BLaER1 (cell line): ENCODE measurements at regions not wholly inside any gene's neighbourhood (a gene's known extent, or its start where the extent isn't known, plus 50 kb on each side); places are given as distances from the start of the nearest gene placed in this dataset.

Source experiments
- H3K27ac ChIP-seq: shearing (Covaris generic); formaldehyde crosslinking; 2 replicates; pipeline ENCODE4 v1.8.1; 2022
- H3K27me3 ChIP-seq: shearing (Covaris generic); formaldehyde crosslinking; 2 replicates; pipeline ENCODE4 v1.8.1; 2022
- H3K36me3 ChIP-seq: shearing (Covaris generic); formaldehyde crosslinking; 2 replicates; pipeline ENCODE4 v1.8.1; 2022
- H3K4me1 ChIP-seq: shearing (Covaris generic); formaldehyde crosslinking; 2 replicates; pipeline ENCODE4 v1.8.1; 2022
- H3K4me2 ChIP-seq: shearing (Covaris generic); formaldehyde crosslinking; 2 replicates; pipeline ENCODE4 v1.8.1; 2022
- H3K4me3 ChIP-seq: shearing (Covaris generic); formaldehyde crosslinking; 2 replicates; pipeline ENCODE4 v1.8.1; 2022
- H3K9ac ChIP-seq: shearing (Covaris generic); formaldehyde crosslinking; 2 replicates; pipeline ENCODE4 v1.8.1; 2022
- H3K9me3 ChIP-seq: shearing (Covaris generic); formaldehyde crosslinking; 2 replicates; pipeline ENCODE4 v1.8.1; 2022
- H4K20me1 ChIP-seq: shearing (Covaris generic); formaldehyde crosslinking; 2 replicates; pipeline ENCODE4 v1.8.1; 2022
- Cebpa-rat ChIP-seq: shearing (Covaris generic); IDR thresholded peaks from 2 replicates; pipeline ENCODE4 v1.8.1; 2022

DNA sequence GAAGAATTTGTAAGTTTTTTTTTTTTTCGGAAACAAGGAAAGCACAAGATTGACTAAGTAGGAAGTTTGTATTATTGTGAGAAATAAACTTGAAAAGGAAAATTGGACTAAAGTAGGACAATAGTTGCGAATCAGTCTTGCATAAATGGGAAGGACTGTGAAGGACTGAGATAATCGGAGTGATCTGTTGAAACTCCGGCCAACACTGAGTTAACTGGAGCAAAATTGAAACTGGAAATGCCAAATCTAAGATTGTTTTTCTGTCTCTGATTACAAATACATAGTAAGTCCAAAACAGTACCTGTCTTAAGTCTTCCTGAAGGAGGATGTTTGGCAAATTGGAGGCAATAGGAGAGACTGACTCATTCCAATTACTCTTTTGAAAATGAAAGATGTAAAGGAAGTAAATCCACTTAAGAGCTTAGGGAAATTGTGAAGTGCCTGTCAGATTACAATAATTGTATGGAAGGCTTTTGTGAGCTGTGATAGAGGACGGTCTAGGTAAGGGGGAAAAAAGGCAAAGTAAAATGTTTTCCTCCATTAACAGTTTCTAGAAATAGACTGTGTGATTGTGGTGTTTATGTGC lies 204.9 kb upstream of the CYRIA start:
- no peak overlapping the region for H3K4me2 ChIP-seq
- 0 out of 2 replicates have a peak, but pooled peaks cover 4% of the 10 kb centered on the region for H3K4me1 ChIP-seq
- TF ChIP-seq Cebpa-rat = no peak
- H3K27me3 ChIP-seq = no peaks in the 10 kb centered on the region
- H3K27ac ChIP-seq = no peak overlapping the region
- H3K4me3 ChIP-seq = no peak overlapping the region
- H3K9ac ChIP-seq = no peak overlapping the region
- no peaks in the 10 kb centered on the region for H3K36me3 ChIP-seq
- H3K9me3 ChIP-seq = no peaks in the 10 kb centered on the region
- H4K20me1 ChIP-seq = no peaks in the 10 kb centered on the region

DNA sequence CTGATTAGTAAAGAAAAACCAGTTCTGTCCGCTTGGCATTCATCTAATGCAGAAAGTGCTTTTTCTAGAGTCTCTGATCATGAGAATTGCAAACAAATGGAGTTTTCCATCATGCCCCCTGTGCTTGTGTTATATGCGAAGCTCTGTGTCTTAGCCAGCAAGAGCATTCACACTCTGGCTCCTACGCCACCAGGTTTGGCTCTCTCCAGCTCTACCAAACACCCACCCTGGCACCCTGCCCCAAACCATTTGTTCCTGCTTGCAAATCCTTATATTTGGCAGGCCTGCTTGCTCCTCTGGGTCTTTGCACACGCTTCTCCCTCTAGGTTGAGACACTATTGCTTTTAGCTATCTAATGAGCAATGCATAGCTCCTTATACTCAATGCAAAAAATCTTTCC lies 204.1 kb upstream of the CYRIA start:
- no peaks in the 10 kb centered on the region for H4K20me1 ChIP-seq
- 0 out of 2 replicates have a peak, but pooled peaks cover 4% of the 10 kb centered on the region for H3K4me1 ChIP-seq
- no peaks in the 10 kb centered on the region for H3K9me3 ChIP-seq
- no peaks in the 10 kb centered on the region for H3K36me3 ChIP-seq
- no peak overlapping the region for H3K4me3 ChIP-seq
- no peak overlapping the region for H3K9ac ChIP-seq
- H3K27me3 ChIP-seq = no peaks in the 10 kb centered on the region
- H3K27ac ChIP-seq = no peak overlapping the region
- no peak for TF ChIP-seq Cebpa-rat
- H3K4me2 ChIP-seq = no peak overlapping the region

- Histone ChIP-seq H3K36me3 (no peaks in the 10 kb centered on the region), H3K9me3 (no peaks in the 10 kb centered on the region), H3K9ac (no peak overlapping the region), H3K4me2 (no peak overlapping the region), H4K20me1 (no peaks in the 10 kb centered on the region), H3K27me3 (no peaks in the 10 kb centered on the region), H3K4me3 (no peak overlapping the region), H3K4me1 (no peaks in the 10 kb centered on the region), H3K27ac (no peak overlapping the region)
- no peak for TF ChIP-seq Cebpa-rat
Measured at GRCh38 chr2:16862471-16862870, 196.8 kb upstream of the CYRIA start.

GRCh38 chr2:16861530-16861929 lies 195.9 kb upstream of the CYRIA start:
- H3K27ac ChIP-seq = no peak overlapping the region
- no peaks in the 10 kb centered on the region for H3K27me3 ChIP-seq
- no peaks in the 10 kb centered on the region for H3K9me3 ChIP-seq
- no peak overlapping the region for H3K9ac ChIP-seq
- H3K4me3 ChIP-seq = no peak overlapping the region
- no peaks in the 10 kb centered on the region for H3K4me1 ChIP-seq
- TF ChIP-seq Cebpa-rat = no peak
- H3K36me3 ChIP-seq = no peaks in the 10 kb centered on the region
- no peak overlapping the region for H3K4me2 ChIP-seq
- no peaks in the 10 kb centered on the region for H4K20me1 ChIP-seq

GRCh38 chr2:16861111-16861510 lies 195.5 kb upstream of the CYRIA start:
- TF ChIP-seq Cebpa-rat = no peak
- Histone ChIP-seq H3K9ac (no peak overlapping the region), H3K4me1 (no peaks in the 10 kb centered on the region), H3K4me2 (no peak overlapping the region), H3K9me3 (no peaks in the 10 kb centered on the region), H4K20me1 (no peaks in the 10 kb centered on the region), H3K27ac (no peak overlapping the region), H3K4me3 (no peak overlapping the region), H3K27me3 (no peaks in the 10 kb centered on the region), H3K36me3 (no peaks in the 10 kb centered on the region)

DNA sequence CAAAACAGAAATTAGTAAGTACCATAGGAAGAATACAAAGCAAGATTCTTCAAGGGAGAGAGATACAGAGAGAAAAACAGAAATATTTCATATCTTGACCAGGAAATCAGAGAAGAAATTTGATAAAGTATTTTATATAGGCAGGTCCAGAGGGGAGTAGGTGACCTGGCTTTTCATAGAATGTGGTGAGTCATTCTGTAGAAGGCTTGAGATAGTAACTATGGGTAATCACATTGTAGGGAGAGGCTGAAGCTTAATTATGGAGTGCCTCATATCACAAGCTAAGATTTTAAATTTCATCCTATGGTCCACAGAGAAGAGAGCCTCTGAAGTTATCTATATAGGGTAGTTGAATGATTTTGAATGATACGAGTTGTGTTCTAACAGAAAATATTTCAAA lies 195.0 kb upstream of the CYRIA start:
- H3K4me3 ChIP-seq = no peak overlapping the region
- no peak for TF ChIP-seq Cebpa-rat
- H3K4me1 ChIP-seq = no peaks in the 10 kb centered on the region
- no peak overlapping the region for H3K9ac ChIP-seq
- no peaks in the 10 kb centered on the region for H3K9me3 ChIP-seq
- no peak overlapping the region for H3K4me2 ChIP-seq
- no peaks in the 10 kb centered on the region for H3K36me3 ChIP-seq
- no peaks in the 10 kb centered on the region for H3K27me3 ChIP-seq
- H4K20me1 ChIP-seq = no peaks in the 10 kb centered on the region
- no peak overlapping the region for H3K27ac ChIP-seq

DNA sequence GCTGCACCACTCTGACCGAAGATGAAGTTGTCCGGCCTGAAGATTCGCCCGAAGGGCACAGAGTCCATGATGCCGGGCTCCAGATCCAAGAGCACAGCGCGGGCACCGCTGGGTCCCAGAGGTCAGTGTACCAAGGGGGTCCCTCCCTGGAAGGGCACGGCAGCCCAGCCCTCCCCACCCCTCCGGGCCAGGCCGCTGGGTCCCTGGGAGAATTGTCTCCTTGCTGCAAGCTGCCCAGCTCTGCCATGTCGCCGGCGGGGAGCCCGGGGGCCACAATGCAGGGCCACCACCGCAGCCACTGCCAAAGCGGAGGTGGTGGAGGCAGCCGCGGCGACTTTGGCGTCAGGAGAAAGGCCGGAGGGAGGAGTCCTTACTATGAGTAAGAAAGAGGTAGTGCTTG lies 189.5 kb upstream of the CYRIA start:
- no peaks in the 10 kb centered on the region for H3K27me3 ChIP-seq
- no peaks in the 10 kb centered on the region for H3K36me3 ChIP-seq
- no peaks in the 10 kb centered on the region for H3K4me1 ChIP-seq
- no peak for TF ChIP-seq Cebpa-rat
- no peaks in the 10 kb centered on the region for H3K9me3 ChIP-seq
- H3K4me2 ChIP-seq = no peak overlapping the region
- H3K4me3 ChIP-seq = no peak overlapping the region
- no peak overlapping the region for H3K27ac ChIP-seq
- H3K9ac ChIP-seq = no peak overlapping the region
- no peaks in the 10 kb centered on the region for H4K20me1 ChIP-seq

DNA sequence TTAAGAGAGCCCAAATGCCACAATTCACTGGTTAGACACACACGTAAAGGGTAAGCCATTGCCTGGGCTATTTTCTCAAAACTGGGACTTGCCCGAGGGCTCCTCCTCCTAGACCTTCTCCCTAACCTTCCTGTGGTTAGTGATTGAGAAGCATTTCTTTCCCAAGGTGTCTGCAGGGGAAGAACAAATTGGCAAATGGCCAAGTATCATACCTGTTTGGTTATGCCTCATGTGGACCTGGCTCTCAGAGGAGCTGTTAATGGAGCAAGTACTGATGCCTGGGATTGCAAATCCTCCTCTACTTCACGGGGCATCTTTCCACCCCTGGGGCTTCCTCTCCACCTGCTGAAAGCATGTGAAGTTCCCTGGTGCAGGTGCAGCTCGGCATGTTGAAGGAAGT lies 187.5 kb upstream of the CYRIA start:
- H3K4me3 ChIP-seq = no peak overlapping the region
- H3K4me1 ChIP-seq = no peaks in the 10 kb centered on the region
- no peak overlapping the region for H3K9ac ChIP-seq
- no peaks in the 10 kb centered on the region for H3K36me3 ChIP-seq
- no peaks in the 10 kb centered on the region for H3K27me3 ChIP-seq
- H4K20me1 ChIP-seq = no peaks in the 10 kb centered on the region
- no peak overlapping the region for H3K27ac ChIP-seq
- H3K4me2 ChIP-seq = no peak overlapping the region
- TF ChIP-seq Cebpa-rat = no peak
- no peaks in the 10 kb centered on the region for H3K9me3 ChIP-seq

DNA sequence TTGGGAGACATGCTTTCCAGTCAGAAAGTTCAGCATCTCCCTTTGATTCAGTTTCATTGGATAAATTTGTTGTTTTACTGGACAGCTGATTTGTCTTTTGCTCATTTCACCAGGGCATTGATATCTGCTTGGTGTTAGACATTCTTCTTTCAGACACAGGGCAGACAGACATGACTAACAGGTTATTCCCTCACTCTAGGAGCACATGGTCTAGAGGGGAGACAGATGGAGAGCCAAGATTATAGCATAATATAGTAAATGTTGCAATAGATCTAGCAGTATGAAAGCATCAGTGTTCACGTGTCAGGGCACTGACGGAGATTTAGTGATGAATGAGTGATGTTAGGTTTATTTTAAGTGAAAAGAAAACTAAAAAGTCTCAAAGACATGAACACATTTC lies 187.0 kb upstream of the CYRIA start:
- no peaks in the 10 kb centered on the region for H4K20me1 ChIP-seq
- no peak overlapping the region for H3K27ac ChIP-seq

GRCh38 chr2:16851126-16851525 lies 185.5 kb upstream of the CYRIA start:
- Histone ChIP-seq H3K4me3 (no peak overlapping the region), H3K4me2 (no peak overlapping the region), H3K9me3 (no peaks in the 10 kb centered on the region), H3K27me3 (no peaks in the 10 kb centered on the region), H3K36me3 (no peaks in the 10 kb centered on the region), H3K9ac (no peak overlapping the region), H3K4me1 (no peaks in the 10 kb centered on the region), H4K20me1 (no peaks in the 10 kb centered on the region), H3K27ac (no peak overlapping the region)
- TF ChIP-seq Cebpa-rat = no peak

More for the DNA sequence above, 187.0 kb upstream of the CYRIA start:
- no peaks in the 10 kb centered on the region for H3K36me3 ChIP-seq
- H3K9me3 ChIP-seq = no peaks in the 10 kb centered on the region
- H3K9ac ChIP-seq = no peak overlapping the region
- no peak overlapping the region for H3K4me2 ChIP-seq
- no peaks in the 10 kb centered on the region for H3K4me1 ChIP-seq
- no peak for TF ChIP-seq Cebpa-rat
- H3K27me3 ChIP-seq = no peaks in the 10 kb centered on the region
- H3K4me3 ChIP-seq = no peak overlapping the region
